Caco-2 (cell line): ENCODE measurements at regions not wholly inside any gene's neighbourhood (a gene's known extent, or its start where the extent isn't known, plus 50 kb on each side); places are given as distances from the start of the nearest gene placed in this dataset.

Experiments
- BruUV-seq: library from RNA; stranded (reverse); fragments of 400-500 nt; replicated peaks from 2 replicates; lab custom pipeline; 2021; lab: Mats Ljungman, UMichigan
- CTCF ChIA-PET: fragments of 300-600 bp; sonication (Branson Sonifier 250); formaldehyde crosslinking; loops from one replicate; lab custom pipeline; 2022; ENCODE audit warnings: antibody characterized with exemption; lab: Charles Lee
- POLR2A ChIA-PET: fragments of 300-600 bp; sonication (Branson Sonifier 250); formaldehyde crosslinking; loops from one replicate; lab custom pipeline; 2022; ENCODE audit warnings: antibody characterized with exemption; lab: Charles Lee
- DNase-seq, 2 experiments: peaks; one replicate each; pipeline versions ENCODE4 v3.0.0 to v3.0.0-alpha.2; 2020 to 2022
- H3K27me3 ChIP-seq: replicated peaks from 2 replicates; pipeline ENCODE4 v1.6.0; 2011; ENCODE audit warnings: low read length; ENCODE audit not compliant: control insufficient read depth, insufficient read depth
- H3K36me3 ChIP-seq: 2 replicates; pipeline ENCODE4 v1.5.1; 2011; ENCODE audit warnings: low read length; ENCODE audit not compliant: control insufficient read depth, insufficient read depth
- H3K4me1 ChIP-seq: fragments of 250-450 bp; sonication (Bioruptor Pico); 2 replicates; pipeline ENCODE4 v1.5.1; 2020; ENCODE audit warnings: mild to moderate bottlenecking
- H3K4me3 ChIP-seq: 2 replicates; pipeline ENCODE4 v1.5.1; 2011; ENCODE audit warnings: low read depth, mild to moderate bottlenecking, control low read depth, low read length
- H3K9me3 ChIP-seq: fragments of 250-450 bp; sonication (Bioruptor Pico); 2 replicates; pipeline ENCODE4 v1.5.1; 2020; ENCODE audit warnings: mild to moderate bottlenecking, moderate library complexity
- H3K27ac Mint-ChIP-seq: one replicate; pipeline ENCODE4 v1.8.0; 2022; ENCODE audit warnings: mixed read lengths; ENCODE audit not compliant: unreplicated experiment
- H3K27me3 Mint-ChIP-seq: one replicate; pipeline ENCODE4 v1.8.0; 2022; ENCODE audit warnings: mixed read lengths; ENCODE audit not compliant: insufficient read depth, unreplicated experiment
- H3K36me3 Mint-ChIP-seq: one replicate; pipeline ENCODE4 v1.8.0; 2022; ENCODE audit warnings: mild to moderate bottlenecking, mixed read lengths; ENCODE audit not compliant: insufficient read depth, unreplicated experiment
- H3K4me1 Mint-ChIP-seq: one replicate; pipeline ENCODE4 v1.8.0; 2022; ENCODE audit warnings: low read depth, mixed read lengths; ENCODE audit not compliant: unreplicated experiment
- H3K4me3 Mint-ChIP-seq: one replicate; pipeline ENCODE4 v1.8.0; 2022; ENCODE audit warnings: mild to moderate bottlenecking, moderate library complexity, mixed read lengths; ENCODE audit not compliant: unreplicated experiment
- H3K9me3 Mint-ChIP-seq: one replicate; pipeline ENCODE4 v1.8.0; 2022; ENCODE audit warnings: mixed read lengths; ENCODE audit not compliant: unreplicated experiment
- CTCF ChIP-seq, 2 experiments: fragments of 200-600 bp in 1 of 2; IDR thresholded peaks; 1 replicate in 1 of 2; 2 replicates in 1 of 2; pipeline versions ENCODE4 v1.5.1 to v1.8.0; 2011 to 2022; ENCODE audit warnings: antibody characterized with exemption in 1 of 2, control low read depth in 1 of 2, inconsistent platforms in 1 of 2, low read depth in 1 of 2, low read length in 1 of 2, mild to moderate bottlenecking in 1 of 2, moderate library complexity in 1 of 2; ENCODE audit not compliant: insufficient read depth in 1 of 2, severe bottlenecking in 1 of 2, unreplicated experiment in 1 of 2
- intact Hi-C: fragments of 100-400 bp; cut with micrococcal nuclease; formaldehyde crosslinking; loops from one replicate; pipeline ENCODE4 v1.10.0; 2022; ENCODE audit not compliant: unreplicated experiment

DNA sequence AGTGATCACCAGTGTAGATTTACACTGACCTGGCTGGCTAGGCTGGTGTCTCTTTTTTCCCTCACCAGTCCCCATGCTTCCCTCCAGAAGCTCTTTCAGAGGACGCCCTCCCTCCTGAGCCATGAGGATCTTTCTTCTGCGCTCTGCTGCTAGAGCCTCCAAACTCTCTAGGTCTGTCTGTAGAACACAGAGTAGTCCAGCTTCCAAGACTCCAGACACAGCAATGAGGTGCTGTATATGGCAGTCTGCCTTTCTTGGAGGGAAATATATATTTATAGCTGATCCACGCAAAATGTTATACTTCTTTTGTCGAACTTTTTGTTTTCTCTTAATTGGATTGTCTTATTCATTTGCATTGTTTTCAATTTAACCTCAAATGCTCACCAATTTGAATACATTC is 1121.8 kb downstream of the ROBO2 start:
- H3K9me3 Mint-ChIP-seq = no peaks in the 10 kb centered on the region
- Histone ChIP-seq H3K4me1 (no peaks in the 10 kb centered on the region), H3K9me3 (no peaks in the 10 kb centered on the region), H3K36me3 (no peaks in the 10 kb centered on the region), H3K27me3 (no peaks in the 10 kb centered on the region), H3K4me3 (no peak overlapping the region)
- BruUV-seq = no TSS peak
- no peak overlapping the region for H3K27ac Mint-ChIP-seq
- H3K4me3 Mint-ChIP-seq = no peak overlapping the region
- no peaks in the 10 kb centered on the region for H3K36me3 Mint-ChIP-seq
- POLR2A ChIA-PET = no interaction called here
- no peaks in the 10 kb centered on the region for H3K4me1 Mint-ChIP-seq
- intact Hi-C loops = no loop called here
- CTCF ChIA-PET = no interaction called here
- H3K27me3 Mint-ChIP-seq = no peaks in the 10 kb centered on the region
- TF ChIP-seq CTCF (IDR thresholded peaks at IDR 0.05; ENCODE audit: insufficient read depth in 1 of 2, low read depth in 1 of 2, low read length in 1 of 2, severe bottlenecking in 1 of 2, unreplicated experiment in 1 of 2) = no peak
- DNase-seq = no peak

DNA sequence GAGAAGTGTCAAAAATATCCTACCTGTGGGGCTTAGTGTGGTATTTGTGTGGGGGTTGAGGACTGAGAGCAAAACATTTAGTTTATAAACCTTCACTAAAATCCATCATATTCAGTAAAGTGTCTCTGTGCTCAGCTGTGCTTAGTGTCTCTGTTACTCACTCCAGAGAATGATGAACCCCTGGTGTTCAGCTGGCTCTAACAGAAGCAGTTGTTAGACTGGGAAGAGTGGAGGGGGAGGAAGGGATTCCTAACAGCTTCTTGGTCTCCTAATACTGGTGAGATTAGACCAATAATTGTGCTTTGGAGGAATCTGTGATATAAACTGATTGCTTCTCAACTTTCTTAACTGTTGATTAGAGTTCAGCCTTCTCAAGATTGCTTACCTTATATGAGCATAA is 1123.5 kb downstream of the ROBO2 start:
- no peak for DNase-seq
- Histone ChIP-seq H3K36me3 (no peaks in the 10 kb centered on the region), H3K27me3 (no peaks in the 10 kb centered on the region), H3K4me3 (no peak overlapping the region), H3K9me3 (no peaks in the 10 kb centered on the region), H3K4me1 (no peaks in the 10 kb centered on the region)
- Mint-ChIP-seq H3K9me3 (no peaks in the 10 kb centered on the region), H3K36me3 (no peaks in the 10 kb centered on the region), H3K27ac (no peak overlapping the region), H3K4me3 (no peak overlapping the region), H3K27me3 (no peaks in the 10 kb centered on the region), H3K4me1 (no peaks in the 10 kb centered on the region)
- ChIA-PET POLR2A (no interaction called here), CTCF (no interaction called here)
- no TSS peak for BruUV-seq
- intact Hi-C loops = no loop called here
- no peak for TF ChIP-seq CTCF (IDR thresholded peaks at IDR 0.05; ENCODE audit: insufficient read depth in 1 of 2, low read depth in 1 of 2, low read length in 1 of 2, severe bottlenecking in 1 of 2, unreplicated experiment in 1 of 2)

- H3K4me3 ChIP-seq = no peak overlapping the region
These were observed 1126.0 kb downstream of the ROBO2 start for GRCh38 chr3:78165876-78166275.

More at GRCh38 chr3:78165876-78166275, 1126.0 kb downstream of the ROBO2 start:
- no peak for TF ChIP-seq CTCF (IDR thresholded peaks at IDR 0.05; ENCODE audit: insufficient read depth in 1 of 2, low read depth in 1 of 2, low read length in 1 of 2, severe bottlenecking in 1 of 2, unreplicated experiment in 1 of 2)
- Histone ChIP-seq H3K36me3 (no peaks in the 10 kb centered on the region), H3K4me1 (no peaks in the 10 kb centered on the region), H3K9me3 (no peaks in the 10 kb centered on the region), H3K27me3 (no peaks in the 10 kb centered on the region)
- no peak for DNase-seq
- no TSS peak for BruUV-seq
- H3K4me3 Mint-ChIP-seq = no peak overlapping the region
- no peak overlapping the region for H3K27ac Mint-ChIP-seq
- no peaks in the 10 kb centered on the region for H3K9me3 Mint-ChIP-seq
- H3K36me3 Mint-ChIP-seq = no peaks in the 10 kb centered on the region
- intact Hi-C loops = no loop called here
- ChIA-PET POLR2A (no interaction called here), CTCF (no interaction called here)
- no peaks in the 10 kb centered on the region for H3K4me1 Mint-ChIP-seq
- H3K27me3 Mint-ChIP-seq = no peaks in the 10 kb centered on the region
